H1 (cell line): ENCODE measurements at regions not wholly inside any gene's neighbourhood (a gene's known extent, or its start where the extent isn't known, plus 50 kb on each side); places are given as distances from the start of the nearest gene placed in this dataset.

Source experiments
- CTCF ChIA-PET: fragments of 300-600 bp; sonication (Branson Sonifier 250); formaldehyde crosslinking; loops from one replicate; lab custom pipeline; 2021; ENCODE audit not compliant: partially characterized antibody; lab: Charles Lee
- POLR2A ChIA-PET: fragments of 300-600 bp; sonication (Branson Sonifier 250); formaldehyde crosslinking; loops from one replicate; lab custom pipeline; 2021; ENCODE audit warnings: inconsistent platforms; ENCODE audit not compliant: partially characterized antibody; lab: Charles Lee
- DNase-seq, 2 experiments: peaks; one replicate each; pipeline versions ENCODE4 v3.0.0 to v3.0.0-alpha.2; 2010 to 2022; ENCODE audit warnings: low spot score in 2 of 2, low read depth in 1 of 2, mixed read lengths in 1 of 2
- FAIRE-seq: peaks from 2 replicates; lab custom pipeline; 2011; peaks lifted over from hg19 to GRCh38; lab: Jason Lieb, UNC
- H2AFZ ChIP-seq: 2 replicates; pipeline ENCODE4 v1.8.1; 2012; ENCODE audit warnings: low read length, inconsistent platforms
- H2AK5ac ChIP-seq: 2 replicates; pipeline ENCODE4 v1.6.1; 2013; ENCODE audit warnings: low read depth, low read length
- H2BK120ac ChIP-seq: replicated peaks from 2 replicates; pipeline ENCODE3; 2013; ENCODE audit warnings: low read depth, low read length, inconsistent platforms
- H2BK12ac ChIP-seq: 2 replicates; pipeline ENCODE4 v1.6.1; 2013; ENCODE audit warnings: low read depth, low read length
- H2BK15ac ChIP-seq: 2 replicates; pipeline ENCODE4 v1.6.1; 2013; ENCODE audit warnings: low read length
- H2BK20ac ChIP-seq: 2 replicates; pipeline ENCODE4 v1.6.1; 2013; ENCODE audit warnings: low read length
- H2BK5ac ChIP-seq: 2 replicates; pipeline ENCODE4 v1.6.1; 2013; ENCODE audit warnings: low read depth, low read length
- H3K14ac ChIP-seq: 2 replicates; pipeline ENCODE4 v1.6.1; 2013; ENCODE audit warnings: inconsistent platforms; ENCODE audit not compliant: insufficient read length
- H3K18ac ChIP-seq: 2 replicates; pipeline ENCODE4 v1.6.1; 2013; ENCODE audit warnings: low read length; ENCODE audit errors: extremely low read depth
- H3K23ac ChIP-seq: 2 replicates; pipeline ENCODE4 v1.6.1; 2013; ENCODE audit warnings: inconsistent platforms; ENCODE audit not compliant: insufficient read length
- H3K23me2 ChIP-seq: 2 replicates; pipeline ENCODE4 v1.6.1; 2013; ENCODE audit warnings: low read depth, low read length
- H3K27ac ChIP-seq: 2 replicates; pipeline ENCODE4 v1.6.1; 2011; ENCODE audit warnings: low read depth, low read length, inconsistent platforms
- H3K27me3 ChIP-seq, 4 experiments: replicated peaks in 1 of 4; 1 replicate in 1 of 4; 2 replicates in 3 of 4; pipeline versions ENCODE4 v1.6.1 to v1.8.1; 2011 to 2013; ENCODE audit warnings: low read length in 3 of 4, mild to moderate bottlenecking in 3 of 4, inconsistent platforms in 2 of 4, mixed read lengths in 2 of 4, moderate library complexity in 1 of 4; ENCODE audit not compliant: control insufficient read depth in 3 of 4, insufficient read depth in 3 of 4; ENCODE audit errors: extremely low read depth in 1 of 4
- H3K36me3 ChIP-seq, 4 experiments: 2 replicates each; pipeline versions ENCODE4 v1.6.1 to v1.8.1; 2011 to 2013; ENCODE audit warnings: mild to moderate bottlenecking in 4 of 4, low read length in 3 of 4, moderate library complexity in 2 of 4, control low read depth in 1 of 4, inconsistent platforms in 1 of 4; ENCODE audit not compliant: insufficient read depth in 4 of 4, control insufficient read depth in 2 of 4
- H3K4ac ChIP-seq: replicated peaks from 2 replicates; pipeline ENCODE3; 2013; ENCODE audit warnings: low read length, low read depth, mixed read lengths, inconsistent platforms; ENCODE audit not compliant: insufficient read length
- H3K4me1 ChIP-seq, 4 experiments: replicated peaks in 1 of 4; 1 replicate in 1 of 4; 2 replicates in 3 of 4; pipeline versions ENCODE4 v1.6.1 to v1.8.1; 2011 to 2013; ENCODE audit warnings: low read length in 3 of 4, inconsistent platforms in 2 of 4, mixed read lengths in 1 of 4; ENCODE audit not compliant: insufficient read depth in 4 of 4, control insufficient read depth in 3 of 4
- H3K4me2 ChIP-seq, 2 experiments: 2 replicates each; pipeline versions ENCODE4 v1.6.1 to v1.8.1; 2011 to 2013; ENCODE audit warnings: low read depth in 2 of 2, low read length in 2 of 2, control low read depth in 1 of 2, inconsistent platforms in 1 of 2, mild to moderate bottlenecking in 1 of 2; ENCODE audit not compliant: insufficient read depth in 1 of 2
- H3K4me3 ChIP-seq, 4 experiments: fragments of 200-600, 300-600 bp in 1 of 4; sonication (generic), shearing (Covaris generic), sonication (Bioruptor Twin) in 1 of 4; 2 replicates each; pipeline versions ENCODE4 v1.5.1 to v1.8.1; 2011 to 2016; ENCODE audit warnings: low read length in 4 of 4, low read depth in 3 of 4, control low read depth in 2 of 4, inconsistent platforms in 2 of 4, mild to moderate bottlenecking in 2 of 4, mixed read lengths in 1 of 4, moderate library complexity in 1 of 4; ENCODE audit not compliant: insufficient read depth in 2 of 4; ENCODE audit errors: extremely low read depth in 1 of 4
- H3K56ac ChIP-seq: replicated peaks from 2 replicates; pipeline ENCODE3; 2013; ENCODE audit warnings: low read depth, mild to moderate bottlenecking, mixed read lengths, low read length, inconsistent platforms; ENCODE audit not compliant: insufficient read length
- H3K79me1 ChIP-seq: 2 replicates; pipeline ENCODE4 v1.6.1; 2013; ENCODE audit warnings: low read depth, low read length, control low read depth
- H3K79me2 ChIP-seq, 2 experiments: 2 replicates each; pipeline versions ENCODE4 v1.6.1 to v1.8.1; 2012 to 2013; ENCODE audit warnings: low read length in 2 of 2, mild to moderate bottlenecking in 2 of 2, inconsistent platforms in 1 of 2; ENCODE audit not compliant: insufficient read depth in 2 of 2, control insufficient read depth in 1 of 2
- H3K9ac ChIP-seq, 4 experiments: replicated peaks in 1 of 4; 1 replicate in 1 of 4; 2 replicates in 3 of 4; pipeline versions ENCODE4 v1.6.1 to v1.8.1; 2011 to 2013; ENCODE audit warnings: low read depth in 3 of 4, low read length in 3 of 4, control low read depth in 2 of 4, mild to moderate bottlenecking in 2 of 4, moderate library complexity in 2 of 4, inconsistent platforms in 1 of 4; ENCODE audit errors: extremely low read depth in 1 of 4
- H3K9me3 ChIP-seq, 2 experiments: 2 replicates each; pipeline versions ENCODE4 v1.6.1 to v1.8.1; 2012 to 2013; ENCODE audit warnings: mild to moderate bottlenecking in 2 of 2, moderate library complexity in 2 of 2, control low read depth in 1 of 2, inconsistent platforms in 1 of 2, low read depth in 1 of 2, low read length in 1 of 2, mixed read lengths in 1 of 2; ENCODE audit not compliant: insufficient read depth in 2 of 2
- H4K20me1 ChIP-seq, 2 experiments: replicated peaks in 1 of 2; 2 replicates each; pipeline versions ENCODE3 to v1.8.1; 2011 to 2013; ENCODE audit warnings: inconsistent platforms in 2 of 2, low read length in 2 of 2, mild to moderate bottlenecking in 1 of 2; ENCODE audit not compliant: insufficient read depth in 2 of 2, control insufficient read depth in 1 of 2
- H4K5ac ChIP-seq: 2 replicates; pipeline ENCODE4 v1.6.1; 2013; ENCODE audit warnings: low read length, low read depth, mixed read lengths, inconsistent platforms; ENCODE audit not compliant: insufficient read length
- H4K8ac ChIP-seq: 2 replicates; pipeline ENCODE4 v1.8.0; 2013; ENCODE audit warnings: mild to moderate bottlenecking, moderate library complexity, low read length, inconsistent platforms; ENCODE audit not compliant: insufficient read depth; ENCODE audit errors: extremely low read depth
- H4K91ac ChIP-seq: replicated peaks from 2 replicates; pipeline ENCODE3; 2013; ENCODE audit warnings: low read length, mixed read lengths, inconsistent platforms; ENCODE audit not compliant: insufficient read length
- CBX5 ChIP-seq: fragments of 300-800, 300-1000 bp; sonication (generic); IDR thresholded peaks from 2 replicates; pipeline ENCODE4 v1.7.1; 2016; ENCODE audit warnings: antibody characterized with exemption, low read length, low read depth
- CEBPB ChIP-seq: IDR thresholded peaks from 2 replicates; pipeline ENCODE4 v1.6.1; 2012; ENCODE audit warnings: low read depth, low read length
- EP300 ChIP-seq, 2 experiments: IDR thresholded peaks; 1 replicate in 1 of 2; 2 replicates in 1 of 2; pipeline ENCODE4 v1.6.1; 2011 to 2012; ENCODE audit warnings: low read depth in 2 of 2, low read length in 2 of 2, mild to moderate bottlenecking in 2 of 2, borderline replicate concordance in 1 of 2, inconsistent platforms in 1 of 2, moderate library complexity in 1 of 2
- HDAC6 ChIP-seq: IDR thresholded peaks from one replicate; pipeline ENCODE4 v1.7.1; 2012; ENCODE audit warnings: low read depth, mild to moderate bottlenecking, inconsistent platforms, low read length, moderate library complexity
- JUN ChIP-seq: IDR thresholded peaks from 2 replicates; pipeline ENCODE4 v1.6.1; 2011; ENCODE audit warnings: low read depth, mild to moderate bottlenecking, improper control_type of control experiment, low read length
- NANOG ChIP-seq: IDR thresholded peaks from 2 replicates; pipeline ENCODE4 v1.6.1; 2011; ENCODE audit warnings: low read length, low read depth, mild to moderate bottlenecking, inconsistent platforms; ENCODE audit not compliant: insufficient read depth, poor library complexity, severe bottlenecking
- PHF8 ChIP-seq: fragments of 200-600 bp; sonication (generic); conservative IDR thresholded peaks from 2 replicates; pipeline ENCODE4 v1.7.1; 2012; ENCODE audit warnings: low read depth, mild to moderate bottlenecking, inconsistent platforms, low read length, moderate library complexity
- POLR2A ChIP-seq, 2 experiments: IDR thresholded peaks; 1 replicate in 1 of 2; 2 replicates in 1 of 2; pipeline ENCODE4 v1.6.1; 2011; ENCODE audit warnings: low read depth in 2 of 2, low read length in 2 of 2, mild to moderate bottlenecking in 2 of 2; ENCODE audit errors: control extremely low read depth in 1 of 2
- RFX5 ChIP-seq: IDR thresholded peaks from 2 replicates; pipeline ENCODE4 v1.6.1; 2011; ENCODE audit warnings: low read depth, low read length, improper control_type of control experiment, borderline replicate concordance
- RNF2 ChIP-seq: fragments of 200-900, 300-1000 bp; sonication (generic); IDR thresholded peaks from 2 replicates; pipeline ENCODE4 v1.7.1; 2016; ENCODE audit warnings: borderline replicate concordance, low read depth, mild to moderate bottlenecking, antibody characterized with exemption, low read length; ENCODE audit not compliant: poor library complexity, severe bottlenecking; ENCODE audit errors: missing control alignments
- SIX5 ChIP-seq: IDR thresholded peaks from 2 replicates; pipeline ENCODE4 v1.6.1; 2011; ENCODE audit warnings: mild to moderate bottlenecking, low read depth, low read length
- TEAD4 ChIP-seq: IDR thresholded peaks from 2 replicates; pipeline ENCODE4 v1.6.1; 2012; ENCODE audit warnings: low read depth, low read length, inconsistent platforms, mixed read lengths
- WGBS, 2 experiments: shearing (Covaris generic) in 1 of 2; methylation state at CpG; one replicate each; pipeline versions ENCODE4 v1.1.6 to v1.1.7; 2013 to 2015; ENCODE audit warnings: low lambda C conversion rate in 2 of 2, mixed read lengths in 2 of 2, inconsistent platforms in 1 of 2, low coverage in 1 of 2, missing lambda C conversion rate in 1 of 2; ENCODE audit not compliant: insufficient replicate concordance in 2 of 2, insufficient coverage in 1 of 2, insufficient read length in 1 of 2; ENCODE audit errors: extremely low coverage in 1 of 2, missing lambda C conversion rate in 1 of 2; 5-methylcytosine and 5-hydroxymethylcytosine counted together
- TF ChIP-seq, protein P1 (sequence below): IDR thresholded peaks from 2 replicates; pipeline ENCODE4 v1.6.1; 2012; ENCODE audit warnings: low read length, inconsistent platforms

- H2BK5ac ChIP-seq, result no peak overlapping the region
- H3K27me3 ChIP-seq, result no peaks in the 10 kb centered on the region
- H3K36me3 ChIP-seq, result no peaks in the 10 kb centered on the region
- H2BK120ac ChIP-seq, result no peak overlapping the region
- H3K14ac ChIP-seq, result no peak overlapping the region
- ChIA-PET POLR2A (no interaction called here), CTCF (no interaction called here)
- H2AFZ ChIP-seq, result no peak overlapping the region
- WGBS, 2 experiments, result 11% methylated on average over 3 of the region's 3 CpGs; no CpG with 5 or more reads in 1 of the 2 experiments
- H4K8ac ChIP-seq, result no peak overlapping the region
- no peak overlapping the region for H4K5ac ChIP-seq
- H4K91ac ChIP-seq, result no peak overlapping the region
- peak overlapping the region in 1 of 4 experiments; percentile 21; a peak in 1 of 8 replicates for H3K4me3 ChIP-seq
- no peak overlapping the region for H2BK20ac ChIP-seq
- no peak overlapping the region for H2BK12ac ChIP-seq
- no peak overlapping the region; a peak in 1 of 4 replicates for H3K4me2 ChIP-seq
- no peaks in the 10 kb centered on the region for H3K23me2 ChIP-seq
- H3K9ac ChIP-seq, result no peak overlapping the region
- no peaks in the 10 kb centered on the region for H3K79me1 ChIP-seq
- no peak overlapping the region for H2BK15ac ChIP-seq
- no peaks in the 10 kb centered on the region for H3K9me3 ChIP-seq
- no peak overlapping the region for H3K23ac ChIP-seq
- H3K27ac ChIP-seq, result no peak overlapping the region
- DNase-seq (no peak), FAIRE-seq (no peak)
- H2AK5ac ChIP-seq, result no peak overlapping the region
- H3K4me1 ChIP-seq, result peaks cover 0 to 3% (median 1%) of the 10 kb centered on the region in 4 experiments; a peak in 2 of 7 replicates
- no peak overlapping the region for H3K4ac ChIP-seq
- H4K20me1 ChIP-seq, result no peaks in the 10 kb centered on the region
- H3K18ac ChIP-seq, result no peak overlapping the region
- H3K79me2 ChIP-seq, result no peaks in the 10 kb centered on the region
- no peak overlapping the region for H3K56ac ChIP-seq
- TF ChIP-seq HDAC6 (no peak), POLR2A (IDR thresholded peaks at IDR 0.05; ENCODE audit: control extremely low read depth in 1 of 2, low read depth in 2 of 2, low read length in 2 of 2) (no peak), TEAD4 (no peak), PHF8 (no peak), JUN (no peak), EP300 (IDR thresholded peaks at IDR 0.05; ENCODE audit: borderline replicate concordance in 1 of 2, low read depth in 2 of 2, low read length in 2 of 2) (no peak), CBX5 (no peak), RFX5 (no peak), RNF2 (no peak), SIX5 (no peak), NANOG (no peak), CEBPB (no peak)
- TF ChIP-seq, protein P1, sequence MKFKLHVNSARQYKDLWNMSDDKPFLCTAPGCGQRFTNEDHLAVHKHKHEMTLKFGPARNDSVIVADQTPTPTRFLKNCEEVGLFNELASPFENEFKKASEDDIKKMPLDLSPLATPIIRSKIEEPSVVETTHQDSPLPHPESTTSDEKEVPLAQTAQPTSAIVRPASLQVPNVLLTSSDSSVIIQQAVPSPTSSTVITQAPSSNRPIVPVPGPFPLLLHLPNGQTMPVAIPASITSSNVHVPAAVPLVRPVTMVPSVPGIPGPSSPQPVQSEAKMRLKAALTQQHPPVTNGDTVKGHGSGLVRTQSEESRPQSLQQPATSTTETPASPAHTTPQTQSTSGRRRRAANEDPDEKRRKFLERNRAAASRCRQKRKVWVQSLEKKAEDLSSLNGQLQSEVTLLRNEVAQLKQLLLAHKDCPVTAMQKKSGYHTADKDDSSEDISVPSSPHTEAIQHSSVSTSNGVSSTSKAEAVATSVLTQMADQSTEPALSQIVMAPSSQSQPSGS, result no peak
Observed at GRCh38 chr7:90007831-90008230, 146.4 kb upstream of the STEAP1 start.
